Upper lobe of left lung (tissue), 4 donors: ENCODE measurements at regions not wholly inside any gene's neighbourhood (a gene's known extent, or its start where the extent isn't known, plus 50 kb on each side); places are given as distances from the start of the nearest gene placed in this dataset.

ENCODE experiments used
- CTCF ChIP-seq, 6 experiments: fragments of 450-650 bp in 4 of 6; fragments of 200-600 bp in 2 of 6; sonication (generic) in 2 of 6; IDR thresholded peaks; one replicate each; pipeline ENCODE4 v1.5.1; 2016 to 2019; ENCODE audit warnings: antibody characterized with exemption in 6 of 6
- POLR2A ChIP-seq, 4 donors: fragments of 450-650 bp; IDR thresholded peaks; one replicate each; pipeline ENCODE4 v1.5.1; 2016 to 2017; ENCODE audit warnings: antibody characterized with exemption in 4 of 4, mild to moderate bottlenecking in 2 of 4

DNA sequence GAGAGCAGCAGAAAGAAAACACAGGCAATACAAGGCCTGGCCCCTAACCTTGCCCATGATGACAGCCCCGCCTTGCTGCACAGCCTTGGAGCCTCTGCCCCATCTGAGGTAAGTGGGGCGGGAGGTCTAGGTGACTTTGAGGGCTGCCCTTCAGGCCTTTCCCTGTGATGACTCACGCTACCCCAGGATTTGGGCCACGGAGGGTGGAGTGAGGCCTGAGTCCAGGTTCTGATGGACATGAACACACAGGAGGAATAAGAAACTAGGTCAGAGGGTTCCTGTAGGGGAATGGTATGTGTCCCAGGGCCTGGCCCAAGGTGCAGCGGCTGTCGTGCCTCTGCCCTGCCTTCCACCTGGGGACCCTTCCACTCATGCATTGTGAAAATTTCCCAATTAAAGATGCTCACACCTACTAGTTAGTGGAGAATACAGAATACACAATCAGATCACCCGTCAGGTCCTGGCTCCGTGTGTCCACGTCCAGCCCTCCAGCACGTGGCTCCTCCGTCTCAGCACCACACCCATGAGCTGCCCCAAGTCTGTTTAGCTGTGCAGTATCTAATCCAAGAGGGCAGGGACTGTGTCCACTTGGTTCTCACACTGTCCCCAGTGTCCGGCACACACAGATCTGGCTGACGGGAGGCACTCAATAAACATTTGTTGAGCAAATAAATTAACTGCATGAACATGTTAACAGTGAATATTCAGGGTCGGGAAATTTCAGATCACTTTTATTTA is 111.0 kb downstream of the CHST1 start:
- TF ChIP-seq POLR2A (IDR thresholded peaks at IDR 0.05) = no peak
- TF ChIP-seq CTCF (IDR thresholded peaks at IDR 0.05) = no peak
